ENCODE measurements at regions not wholly inside any gene's neighbourhood (a gene's known extent, or its start where the extent isn't known, plus 50 kb on each side); places are given as distances from the start of the nearest gene placed in this dataset.
A peak's percentile ranks its signal among the peaks of the same experiment; 100 is the strongest.
"Not testable (repeated sequence)": the region's sequence is repeated elsewhere in the genome, so short reads cannot be mapped to it uniquely, and the experiment has no call there.

- H3K4me3 Mint-ChIP-seq (ENCODE audit: low read depth); H3K27me3 Mint-ChIP-seq; DNase-seq (ENCODE audit: low spot score, unreplicated experiment); H3K9me3 Mint-ChIP-seq (ENCODE audit: low read depth); H3K36me3 Mint-ChIP-seq (ENCODE audit: insufficient read depth); H3K4me1 Mint-ChIP-seq (ENCODE audit: low read depth): not testable (repeated sequence)
- H3K27ac Mint-ChIP-seq = peak overlapping the region; percentile 79
Observed at GRCh38 chr6:60252255-60252654, 2033.8 kb downstream of the KHDRBS2 start.

DNA sequence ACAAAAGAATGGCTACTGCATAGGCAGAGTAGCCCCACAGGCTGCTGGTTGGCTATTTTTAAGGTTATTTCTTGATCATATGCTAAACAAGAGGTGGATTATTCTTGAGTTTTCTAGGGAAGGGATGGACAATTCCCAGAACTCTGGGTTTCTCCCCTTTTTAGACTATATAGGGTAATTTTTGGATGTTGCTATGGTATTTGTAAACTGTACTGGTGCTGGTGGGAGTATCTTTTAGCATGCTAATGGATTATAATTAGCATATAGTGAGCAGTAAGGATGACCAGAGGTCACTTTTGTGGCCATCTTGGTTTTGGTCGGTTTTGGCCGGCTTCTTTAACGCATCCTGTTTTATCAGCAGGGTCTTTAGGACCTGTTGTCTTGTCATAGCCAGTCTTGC lies 2038.5 kb downstream of the KHDRBS2 start:
- H3K4me1 Mint-ChIP-seq (ENCODE audit: low read depth); DNase-seq (ENCODE audit: low spot score, unreplicated experiment); H3K9me3 Mint-ChIP-seq (ENCODE audit: low read depth); H3K4me3 Mint-ChIP-seq (ENCODE audit: low read depth); H3K27me3 Mint-ChIP-seq; H3K27ac Mint-ChIP-seq; H3K36me3 Mint-ChIP-seq (ENCODE audit: insufficient read depth): not testable (repeated sequence)

Data from progenitor cell of endocrine pancreas (in vitro differentiated cells).